ENCODE measurements at regions not wholly inside any gene's neighbourhood (a gene's known extent, or its start where the extent isn't known, plus 50 kb on each side); places are given as distances from the start of the nearest gene placed in this dataset.
"Not testable (repeated sequence)": the region's sequence is repeated elsewhere in the genome, so short reads cannot be mapped to it uniquely, and the experiment has no call there.

GRCh38 chr7:79615466-79615865 lies 162.0 kb upstream of the MAGI2 start:
- ATAC-seq (no peak), DNase-seq (no peak)
- intact Hi-C loops (cut with micrococcal nuclease) = no loop called here

GRCh38 chr7:79612903-79613302 lies 159.4 kb upstream of the MAGI2 start:
- DNase-seq (no peak), ATAC-seq (no peak)
- intact Hi-C loops (cut with micrococcal nuclease) = no loop called here

- ATAC-seq (no peak), DNase-seq (no peak)
- intact Hi-C loops (cut with micrococcal nuclease) = no loop called here
These were observed 158.6 kb upstream of the MAGI2 start for GRCh38 chr7:79612022-79612421.

- ATAC-seq (peak; percentile 97), DNase-seq (no peak)
- intact Hi-C loops (cut with micrococcal nuclease) = no loop called here
These were observed 157.4 kb upstream of the MAGI2 start for GRCh38 chr7:79610748-79611304.

GRCh38 chr7:79610313-79610712 lies 156.8 kb upstream of the MAGI2 start:
- ATAC-seq = no peak

GRCh38 chr7:79608005-79608404 lies 154.5 kb upstream of the MAGI2 start:
- intact Hi-C loops (cut with micrococcal nuclease) = no loop called here
- ATAC-seq = no peak
- DNase-seq = no peak

More at GRCh38 chr7:79610313-79610712, 156.8 kb upstream of the MAGI2 start:
- DNase-seq = no peak
- intact Hi-C loops (cut with micrococcal nuclease) = no loop called here

GRCh38 chr7:79604841-79605240 lies 151.4 kb upstream of the MAGI2 start:
- intact Hi-C loops (cut with micrococcal nuclease) = no loop called here
- ATAC-seq = no peak
- no peak for DNase-seq

- ATAC-seq = no peak
- intact Hi-C loops (cut with micrococcal nuclease) = no loop called here
- no peak for DNase-seq
These were observed 144.9 kb upstream of the MAGI2 start for GRCh38 chr7:79598351-79598750.

GRCh38 chr7:79594671-79595070 lies 141.2 kb upstream of the MAGI2 start:
- intact Hi-C loops (cut with micrococcal nuclease); ATAC-seq; DNase-seq: not testable (repeated sequence)

- DNase-seq (no peak), ATAC-seq (no peak)
- intact Hi-C loops (cut with micrococcal nuclease) = no loop called here
These were observed 140.4 kb upstream of the MAGI2 start for GRCh38 chr7:79593866-79594301.

GRCh38 chr7:79590916-79591623 lies 137.6 kb upstream of the MAGI2 start:
- intact Hi-C loops (cut with micrococcal nuclease) = no loop called here
- no peak for ATAC-seq
- no peak for DNase-seq

- no peak for DNase-seq
- no peak for ATAC-seq
- intact Hi-C loops (cut with micrococcal nuclease) = no loop called here
These were observed 136.9 kb upstream of the MAGI2 start for GRCh38 chr7:79590391-79590790.

GRCh38 chr7:79570903-79571302 lies 117.4 kb upstream of the MAGI2 start:
- ATAC-seq (no peak), DNase-seq (no peak)
- intact Hi-C loops (cut with micrococcal nuclease) = no loop called here

GRCh38 chr7:79563821-79564522 lies 110.5 kb upstream of the MAGI2 start:
- intact Hi-C loops (cut with micrococcal nuclease) = no loop called here
- DNase-seq (no peak), ATAC-seq (no peak)

- intact Hi-C loops (cut with micrococcal nuclease) = no loop called here
- no peak for ATAC-seq
- no peak for DNase-seq
These were observed 102.1 kb upstream of the MAGI2 start for GRCh38 chr7:79555571-79555970.

GRCh38 chr7:79553811-79554555 lies 100.5 kb upstream of the MAGI2 start:
- DNase-seq (no peak), ATAC-seq (no peak)
- intact Hi-C loops (cut with micrococcal nuclease) = no loop called here

- DNase-seq = no peak
- intact Hi-C loops (cut with micrococcal nuclease) = no loop called here
- no peak for ATAC-seq
These were observed 99.0 kb upstream of the MAGI2 start for GRCh38 chr7:79552463-79552862.

GRCh38 chr7:79548727-79549126 lies 95.3 kb upstream of the MAGI2 start:
- DNase-seq = no peak
- intact Hi-C loops (cut with micrococcal nuclease) = no loop called here

GRCh38 chr7:79547132-79547531 lies 93.7 kb upstream of the MAGI2 start:
- intact Hi-C loops (cut with micrococcal nuclease) = no loop called here
- DNase-seq = no peak
- ATAC-seq = no peak

More at GRCh38 chr7:79548727-79549126, 95.3 kb upstream of the MAGI2 start:
- no peak for ATAC-seq

- DNase-seq (no peak), ATAC-seq (no peak)
- intact Hi-C loops (cut with micrococcal nuclease) = no loop called here
These were observed 87.1 kb upstream of the MAGI2 start for GRCh38 chr7:79540592-79540991.
